Ascending aorta (tissue), 2 donors: ENCODE measurements at regions not wholly inside any gene's neighbourhood (a gene's known extent, or its start where the extent isn't known, plus 50 kb on each side); places are given as distances from the start of the nearest gene placed in this dataset.

Experiments
- DNase-seq, 2 donors: peaks; one replicate each; pipeline ENCODE4 v3.0.0-alpha.2; 2019; ENCODE audit warnings: low spot score in 2 of 2
- H3K27ac ChIP-seq, 2 donors: fragments of 200-600 bp; sonication (generic); one replicate each; pipeline ENCODE4 v1.5.1; 2016 to 2017; ENCODE audit warnings: mild to moderate bottlenecking in 1 of 2
- H3K27me3 ChIP-seq: fragments of 200-600 bp; sonication (generic); one replicate; pipeline ENCODE4 v1.5.1; 2017
- H3K36me3 ChIP-seq, 2 donors: fragments of 200-600 bp; sonication (generic); one replicate each; pipeline ENCODE4 v1.5.1; 2016
- H3K4me1 ChIP-seq, 2 donors: fragments of 200-600 bp; sonication (generic); one replicate each; pipeline ENCODE4 v1.5.1; 2016 to 2017; ENCODE audit warnings: mild to moderate bottlenecking in 1 of 2
- H3K4me3 ChIP-seq, 2 donors: fragments of 200-600 bp; sonication (generic); one replicate each; pipeline ENCODE4 v1.5.1; 2016 to 2017; ENCODE audit warnings: mild to moderate bottlenecking in 1 of 2
- H3K9me3 ChIP-seq, 2 donors: fragments of 200-600 bp; sonication (generic); one replicate each; pipeline ENCODE4 v1.5.1; 2016
- intact Hi-C: fragments of 100-400 bp; cut with DNase I; formaldehyde crosslinking; loops from one replicate; pipeline ENCODE4 v1.15.1; 2023
- TF ChIP-seq, protein P1 (sequence below), 3 experiments: fragments of 200-600 bp in 2 of 3; fragments of 450-650 bp in 1 of 3; sonication (generic) in 2 of 3; IDR thresholded peaks; one replicate each; pipeline ENCODE4 v1.5.1; 2016 to 2019; ENCODE audit warnings: antibody characterized with exemption in 3 of 3, mild to moderate bottlenecking in 1 of 3, moderate library complexity in 1 of 3

DNA sequence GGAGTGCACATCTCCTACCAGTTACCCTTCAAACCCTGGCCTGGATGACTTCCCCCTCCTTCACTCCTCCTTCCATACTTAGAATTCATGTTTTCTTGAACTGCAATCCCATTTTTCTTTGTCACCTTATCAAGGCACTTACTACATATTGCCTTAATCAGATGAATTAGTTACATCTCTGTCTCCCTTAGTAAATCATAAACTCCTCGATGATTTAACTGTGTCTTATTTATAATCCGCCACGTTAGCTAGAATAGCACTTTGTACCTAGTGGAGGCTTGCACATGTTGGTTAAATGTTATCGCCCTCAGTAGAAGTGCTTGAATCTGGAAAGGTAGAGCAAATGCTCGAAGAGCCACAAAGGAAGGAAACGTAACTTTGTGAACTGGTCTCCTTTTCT is 94.7 kb upstream of the RAB11FIP2 start:
- Histone ChIP-seq H3K4me3 (no peak overlapping the region), H3K9me3 (no peaks in the 10 kb centered on the region), H3K36me3 (no peaks in the 10 kb centered on the region), H3K4me1 (no peaks in the 10 kb centered on the region), H3K27ac (no peak overlapping the region), H3K27me3 (no peaks in the 10 kb centered on the region)
- intact Hi-C loops, result no loop called here
- TF ChIP-seq, protein P1, sequence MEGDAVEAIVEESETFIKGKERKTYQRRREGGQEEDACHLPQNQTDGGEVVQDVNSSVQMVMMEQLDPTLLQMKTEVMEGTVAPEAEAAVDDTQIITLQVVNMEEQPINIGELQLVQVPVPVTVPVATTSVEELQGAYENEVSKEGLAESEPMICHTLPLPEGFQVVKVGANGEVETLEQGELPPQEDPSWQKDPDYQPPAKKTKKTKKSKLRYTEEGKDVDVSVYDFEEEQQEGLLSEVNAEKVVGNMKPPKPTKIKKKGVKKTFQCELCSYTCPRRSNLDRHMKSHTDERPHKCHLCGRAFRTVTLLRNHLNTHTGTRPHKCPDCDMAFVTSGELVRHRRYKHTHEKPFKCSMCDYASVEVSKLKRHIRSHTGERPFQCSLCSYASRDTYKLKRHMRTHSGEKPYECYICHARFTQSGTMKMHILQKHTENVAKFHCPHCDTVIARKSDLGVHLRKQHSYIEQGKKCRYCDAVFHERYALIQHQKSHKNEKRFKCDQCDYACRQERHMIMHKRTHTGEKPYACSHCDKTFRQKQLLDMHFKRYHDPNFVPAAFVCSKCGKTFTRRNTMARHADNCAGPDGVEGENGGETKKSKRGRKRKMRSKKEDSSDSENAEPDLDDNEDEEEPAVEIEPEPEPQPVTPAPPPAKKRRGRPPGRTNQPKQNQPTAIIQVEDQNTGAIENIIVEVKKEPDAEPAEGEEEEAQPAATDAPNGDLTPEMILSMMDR (IDR thresholded peaks at IDR 0.05), result no peak
- DNase-seq, result no peak

DNA sequence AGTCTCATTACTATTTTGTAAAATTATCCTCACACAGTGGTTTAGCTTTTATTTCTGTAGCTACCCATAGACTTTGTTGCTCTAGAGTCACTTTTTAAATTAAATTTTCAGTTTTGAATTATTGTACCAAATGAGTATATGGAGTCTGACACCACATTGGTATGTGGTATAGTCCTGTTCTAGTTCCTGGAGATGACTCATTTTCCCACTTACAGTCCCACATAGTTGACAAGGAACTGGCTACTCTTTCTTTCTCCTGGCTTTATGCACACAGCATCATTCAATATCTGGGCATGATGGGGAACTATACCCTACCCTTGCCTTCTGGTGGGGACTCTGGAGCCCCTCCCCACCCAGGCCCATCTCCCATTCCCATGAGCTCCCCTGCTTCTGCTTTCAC is 92.6 kb upstream of the RAB11FIP2 start:
- Histone ChIP-seq H3K9me3 (no peaks in the 10 kb centered on the region), H3K27ac (no peak overlapping the region), H3K27me3 (no peaks in the 10 kb centered on the region), H3K4me1 (no peaks in the 10 kb centered on the region), H3K4me3 (no peak overlapping the region), H3K36me3 (no peaks in the 10 kb centered on the region)
- TF ChIP-seq, protein P1 (IDR thresholded peaks at IDR 0.05), result no peak
- intact Hi-C loops, result no loop called here
- no peak for DNase-seq

DNA sequence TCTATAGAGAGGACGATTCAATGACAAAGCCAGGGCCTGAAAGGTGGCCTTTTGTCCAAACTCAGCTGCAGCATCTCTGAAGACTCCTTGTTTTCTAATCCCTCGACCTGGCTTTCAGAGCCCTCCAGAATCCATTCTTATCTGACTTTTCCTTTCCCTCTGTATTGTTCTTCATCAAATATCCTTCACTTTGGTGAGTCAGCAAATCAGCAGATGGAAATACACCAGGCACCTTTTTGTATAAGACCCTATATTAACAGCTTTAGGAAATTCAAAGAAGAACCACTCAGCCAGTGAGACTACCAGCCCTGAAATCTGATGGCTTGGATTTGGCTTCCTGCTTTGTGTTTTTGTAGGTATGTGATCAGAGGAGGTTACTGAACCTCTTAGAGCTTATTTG is 81.9 kb upstream of the RAB11FIP2 start:
- intact Hi-C loops, result no loop called here
- no peaks in the 10 kb centered on the region for H3K4me1 ChIP-seq
- no peaks in the 10 kb centered on the region for H3K27me3 ChIP-seq
- no peak overlapping the region for H3K27ac ChIP-seq
- no peak for DNase-seq
- no peak overlapping the region for H3K4me3 ChIP-seq
- H3K36me3 ChIP-seq, result no peaks in the 10 kb centered on the region
- H3K9me3 ChIP-seq, result no peaks in the 10 kb centered on the region
- TF ChIP-seq, protein P1 (IDR thresholded peaks at IDR 0.05), result no peak

DNA sequence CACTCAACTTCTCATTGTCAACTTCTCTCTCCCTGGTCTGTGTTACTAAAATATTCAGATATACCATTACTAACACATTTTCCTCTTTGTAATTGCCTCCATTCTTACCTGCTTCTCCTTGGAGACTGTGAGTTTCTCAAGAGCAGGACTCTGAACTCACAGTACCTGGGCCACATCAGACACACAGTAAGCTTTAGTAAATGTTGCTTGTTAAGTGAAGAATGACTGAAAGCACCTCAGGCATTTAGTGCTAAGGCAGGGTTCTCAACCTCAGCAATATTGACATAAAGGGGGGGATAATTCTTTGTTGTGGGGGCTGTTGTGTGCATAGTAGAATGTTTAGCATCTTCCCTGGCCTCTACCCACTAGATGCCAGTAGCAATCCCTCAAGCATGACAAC is 72.0 kb upstream of the RAB11FIP2 start:
- Histone ChIP-seq H3K27ac (no peak overlapping the region), H3K36me3 (no peaks in the 10 kb centered on the region), H3K27me3 (no peaks in the 10 kb centered on the region), H3K4me3 (no peak overlapping the region), H3K9me3 (no peaks in the 10 kb centered on the region), H3K4me1 (no peaks in the 10 kb centered on the region)
- no peak for DNase-seq
- TF ChIP-seq, protein P1 (IDR thresholded peaks at IDR 0.05), result no peak
- intact Hi-C loops, result no loop called here

DNA sequence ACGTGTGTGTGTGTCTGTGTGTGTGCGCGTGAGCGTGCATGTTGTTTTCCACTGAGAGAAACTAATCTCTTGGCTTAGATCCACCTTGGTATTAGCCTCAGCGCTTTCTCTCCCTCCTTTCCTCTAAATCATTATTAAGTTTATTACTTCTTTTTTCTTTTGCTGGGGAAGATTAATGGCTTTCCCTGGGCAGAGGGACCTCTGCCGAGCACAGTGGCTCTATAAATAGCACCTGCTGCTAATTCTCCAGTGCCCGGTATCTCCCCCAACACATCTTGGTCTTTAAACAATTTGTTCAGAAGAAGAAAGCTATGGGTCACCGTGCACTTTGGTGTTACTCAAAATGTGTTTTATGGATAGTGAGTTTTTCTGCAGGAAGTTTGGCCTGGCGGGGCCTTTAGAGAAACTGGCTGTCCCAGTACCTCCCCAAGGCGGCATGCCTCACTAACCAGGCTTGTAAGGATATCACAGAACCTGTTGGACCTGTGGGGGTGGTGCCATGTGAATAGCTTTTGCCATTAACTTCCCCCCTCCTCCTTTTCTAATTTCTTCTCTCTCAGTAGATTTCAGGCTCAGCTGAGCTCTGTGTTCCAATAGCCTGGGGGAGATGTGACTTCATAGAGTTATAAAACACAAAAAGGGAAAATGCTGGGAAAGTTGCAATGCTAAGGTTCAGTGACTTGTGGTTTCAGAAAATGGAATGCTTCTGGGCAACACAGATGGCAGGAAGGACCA is 70.1 kb upstream of the RAB11FIP2 start:
- DNase-seq, result no peak
- intact Hi-C loops, result no loop called here
- no peak overlapping the region for H3K4me3 ChIP-seq
- H3K27ac ChIP-seq, result no peak overlapping the region
- H3K4me1 ChIP-seq, result no peaks in the 10 kb centered on the region
- no peaks in the 10 kb centered on the region for H3K9me3 ChIP-seq
- H3K36me3 ChIP-seq, result no peaks in the 10 kb centered on the region
- TF ChIP-seq, protein P1 (IDR thresholded peaks at IDR 0.05), result no peak
- H3K27me3 ChIP-seq, result no peaks in the 10 kb centered on the region

DNA sequence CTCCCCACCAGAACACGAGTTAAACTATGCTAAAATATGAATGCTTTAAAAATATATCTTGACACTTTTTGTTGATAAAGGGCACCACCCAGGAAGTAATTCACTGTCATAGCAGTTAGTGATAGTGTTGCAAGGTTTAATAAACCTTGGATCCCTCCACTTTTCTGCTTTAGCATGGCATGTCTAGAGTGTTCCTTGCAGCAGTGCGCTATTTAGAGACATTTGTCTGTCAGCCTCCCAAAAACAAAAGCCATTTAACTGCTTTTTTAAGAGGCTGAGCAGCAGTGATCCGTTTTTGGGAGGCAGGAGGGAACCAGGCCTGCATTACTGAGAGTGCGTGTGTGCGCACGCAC is 69.6 kb upstream of the RAB11FIP2 start:
- TF ChIP-seq, protein P1 (IDR thresholded peaks at IDR 0.05), result no peak
- Histone ChIP-seq H3K27me3 (no peaks in the 10 kb centered on the region), H3K36me3 (no peaks in the 10 kb centered on the region), H3K4me3 (no peak overlapping the region), H3K9me3 (no peaks in the 10 kb centered on the region), H3K27ac (no peak overlapping the region), H3K4me1 (no peaks in the 10 kb centered on the region)
- no peak for DNase-seq
- intact Hi-C loops, result no loop called here
